ENCODE measurements at regions not wholly inside any gene's neighbourhood (a gene's known extent, or its start where the extent isn't known, plus 50 kb on each side); places are given as distances from the start of the nearest gene placed in this dataset.

DNA sequence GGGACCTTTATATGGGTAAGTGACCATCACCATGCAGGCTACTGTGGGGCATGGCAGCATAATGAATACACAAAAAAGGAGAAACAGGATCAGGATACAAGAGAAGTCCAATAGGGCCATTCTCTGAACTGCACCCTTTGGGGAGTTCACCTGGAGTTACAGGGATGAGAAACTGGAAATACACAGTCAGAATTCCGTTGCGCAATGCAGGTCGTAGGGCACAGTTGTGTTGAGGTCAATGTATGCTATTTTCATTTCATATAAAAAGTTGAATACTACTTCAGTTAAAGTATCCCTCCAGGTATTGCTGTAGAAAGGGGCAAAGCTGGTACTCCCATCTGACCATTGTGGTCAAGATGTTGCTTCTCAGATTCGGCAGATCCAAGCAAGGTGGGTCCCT lies 471.4 kb downstream of the DMRT2 start:
- DNase-seq (ENCODE audit: low read depth) = no peak
- TF ChIP-seq, protein P1, sequence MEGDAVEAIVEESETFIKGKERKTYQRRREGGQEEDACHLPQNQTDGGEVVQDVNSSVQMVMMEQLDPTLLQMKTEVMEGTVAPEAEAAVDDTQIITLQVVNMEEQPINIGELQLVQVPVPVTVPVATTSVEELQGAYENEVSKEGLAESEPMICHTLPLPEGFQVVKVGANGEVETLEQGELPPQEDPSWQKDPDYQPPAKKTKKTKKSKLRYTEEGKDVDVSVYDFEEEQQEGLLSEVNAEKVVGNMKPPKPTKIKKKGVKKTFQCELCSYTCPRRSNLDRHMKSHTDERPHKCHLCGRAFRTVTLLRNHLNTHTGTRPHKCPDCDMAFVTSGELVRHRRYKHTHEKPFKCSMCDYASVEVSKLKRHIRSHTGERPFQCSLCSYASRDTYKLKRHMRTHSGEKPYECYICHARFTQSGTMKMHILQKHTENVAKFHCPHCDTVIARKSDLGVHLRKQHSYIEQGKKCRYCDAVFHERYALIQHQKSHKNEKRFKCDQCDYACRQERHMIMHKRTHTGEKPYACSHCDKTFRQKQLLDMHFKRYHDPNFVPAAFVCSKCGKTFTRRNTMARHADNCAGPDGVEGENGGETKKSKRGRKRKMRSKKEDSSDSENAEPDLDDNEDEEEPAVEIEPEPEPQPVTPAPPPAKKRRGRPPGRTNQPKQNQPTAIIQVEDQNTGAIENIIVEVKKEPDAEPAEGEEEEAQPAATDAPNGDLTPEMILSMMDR (IDR thresholded peaks at IDR 0.05; ENCODE audit: low read length, missing control alignments) = no peak
- H3K4me3 ChIP-seq (replicated peaks; ENCODE audit: low read depth, low read length) = no peak overlapping the region

DNA sequence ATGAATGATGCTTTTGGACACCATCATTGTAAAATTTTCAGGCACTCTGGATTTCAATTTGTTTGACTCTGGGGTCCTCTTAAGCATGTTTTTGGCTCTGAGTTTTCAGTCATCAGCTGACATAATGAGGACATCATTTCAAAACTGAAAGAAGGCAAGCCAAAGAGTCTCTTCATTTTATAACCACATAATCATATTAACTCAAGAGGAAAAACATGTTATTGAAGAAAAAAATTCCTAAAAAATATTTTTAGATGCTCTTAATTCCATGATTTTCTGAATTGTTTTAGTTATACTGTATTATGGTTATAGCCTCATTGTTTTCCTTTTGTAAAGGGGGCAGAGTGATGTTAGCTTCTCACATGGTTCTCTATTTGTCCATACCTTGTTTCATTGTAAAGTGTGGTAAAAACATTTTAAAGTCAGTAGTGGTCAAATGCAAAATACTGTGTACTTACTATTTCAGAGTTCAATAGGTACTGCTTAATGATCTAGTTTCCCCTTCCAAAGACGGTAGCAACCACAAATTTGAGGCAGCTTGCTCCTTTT lies 472.1 kb downstream of the DMRT2 start:
- DNase-seq (ENCODE audit: low read depth) = no peak
- TF ChIP-seq, protein P1 (IDR thresholded peaks at IDR 0.05; ENCODE audit: low read length, missing control alignments) = no peak
- H3K4me3 ChIP-seq (replicated peaks; ENCODE audit: low read depth, low read length) = no peak overlapping the region

DNA sequence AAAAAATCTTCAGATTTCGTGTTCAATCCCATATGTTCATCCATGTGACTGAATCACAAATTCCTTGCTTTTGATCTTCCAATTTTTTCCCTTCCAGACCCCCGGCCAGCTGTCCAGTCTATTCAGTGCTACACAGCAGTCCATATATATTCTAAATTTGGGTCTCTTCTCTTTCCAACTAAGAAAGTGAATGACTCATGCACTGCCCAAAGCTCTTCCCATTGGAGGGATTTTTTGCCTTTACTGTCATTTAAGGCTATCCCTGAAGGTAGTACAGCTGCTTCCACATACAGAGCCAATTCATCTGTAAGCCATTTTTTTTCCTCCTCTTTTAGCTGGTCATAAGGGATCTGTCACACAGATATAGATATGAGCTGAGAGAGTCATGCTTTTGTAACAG lies 478.3 kb downstream of the DMRT2 start:
- DNase-seq (ENCODE audit: low read depth) = no peak
- TF ChIP-seq, protein P1 (IDR thresholded peaks at IDR 0.05; ENCODE audit: low read length, missing control alignments) = no peak
- no peak overlapping the region for H3K4me3 ChIP-seq (replicated peaks; ENCODE audit: low read depth, low read length)

DNA sequence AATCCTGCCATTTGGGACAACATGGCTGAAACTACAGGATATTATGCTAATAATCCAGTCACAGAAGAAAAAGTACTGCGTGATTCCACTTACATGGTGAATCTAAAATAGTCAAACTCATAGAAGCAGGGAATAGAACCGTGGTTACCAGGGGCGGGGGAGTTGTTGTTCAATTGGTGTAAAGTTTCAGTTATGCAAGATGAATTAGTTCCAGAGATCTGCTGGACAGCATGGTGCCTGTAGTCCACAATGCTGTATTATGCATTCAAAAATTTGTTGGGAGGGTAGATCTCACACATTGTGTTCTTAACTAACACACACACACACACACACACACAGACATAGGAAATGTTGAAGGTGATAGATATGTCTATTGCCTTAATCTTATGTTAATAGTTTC lies 480.5 kb downstream of the DMRT2 start:
- DNase-seq (ENCODE audit: low read depth) = no peak
- TF ChIP-seq, protein P1 (IDR thresholded peaks at IDR 0.05; ENCODE audit: low read length, missing control alignments) = no peak
- no peak overlapping the region for H3K4me3 ChIP-seq (replicated peaks; ENCODE audit: low read depth, low read length)

DNA sequence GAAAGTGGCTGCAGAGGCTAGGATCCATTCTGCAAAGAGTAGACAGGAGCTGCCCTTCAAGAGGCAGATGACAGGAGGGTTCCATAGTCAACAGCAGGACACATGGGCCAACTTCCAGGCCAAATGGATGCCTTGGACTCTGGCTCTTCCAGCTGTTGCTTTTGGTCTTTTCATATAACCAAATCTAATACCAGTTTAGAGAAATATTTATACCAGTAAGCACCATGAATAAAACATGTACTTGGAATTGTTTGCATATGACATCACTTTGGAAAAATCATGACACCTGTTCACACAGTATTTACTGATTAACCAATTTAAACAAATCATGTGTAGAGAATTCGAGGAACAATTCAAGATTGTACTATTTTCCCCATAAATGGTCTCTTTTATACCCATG lies 481.3 kb downstream of the DMRT2 start:
- TF ChIP-seq, protein P1 (IDR thresholded peaks at IDR 0.05; ENCODE audit: low read length, missing control alignments) = no peak
- no peak overlapping the region for H3K4me3 ChIP-seq (replicated peaks; ENCODE audit: low read depth, low read length)
- no peak for DNase-seq (ENCODE audit: low read depth)

DNA sequence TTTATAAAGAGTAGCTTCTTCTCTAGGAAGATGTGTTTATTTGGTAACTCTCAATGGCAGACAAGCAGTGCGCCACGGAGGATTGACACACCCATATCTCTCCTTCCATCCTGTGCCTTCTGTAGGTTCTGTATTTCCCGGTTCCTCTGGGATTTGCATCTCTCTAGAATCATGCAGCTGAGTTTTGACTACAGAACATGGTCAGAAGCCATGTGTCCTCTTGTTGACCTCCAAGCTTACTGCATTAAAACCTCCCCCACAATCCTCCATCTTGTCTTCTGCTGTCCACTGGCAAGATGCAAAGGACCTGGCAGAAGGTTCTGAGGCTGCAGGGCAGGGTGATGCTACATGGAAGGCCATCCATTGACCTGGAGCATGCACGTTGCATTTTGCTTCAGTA lies 482.0 kb downstream of the DMRT2 start:
- TF ChIP-seq, protein P1 (IDR thresholded peaks at IDR 0.05; ENCODE audit: low read length, missing control alignments) = no peak
- H3K4me3 ChIP-seq (replicated peaks; ENCODE audit: low read depth, low read length) = no peak overlapping the region
- DNase-seq (ENCODE audit: low read depth) = no peak

DNA sequence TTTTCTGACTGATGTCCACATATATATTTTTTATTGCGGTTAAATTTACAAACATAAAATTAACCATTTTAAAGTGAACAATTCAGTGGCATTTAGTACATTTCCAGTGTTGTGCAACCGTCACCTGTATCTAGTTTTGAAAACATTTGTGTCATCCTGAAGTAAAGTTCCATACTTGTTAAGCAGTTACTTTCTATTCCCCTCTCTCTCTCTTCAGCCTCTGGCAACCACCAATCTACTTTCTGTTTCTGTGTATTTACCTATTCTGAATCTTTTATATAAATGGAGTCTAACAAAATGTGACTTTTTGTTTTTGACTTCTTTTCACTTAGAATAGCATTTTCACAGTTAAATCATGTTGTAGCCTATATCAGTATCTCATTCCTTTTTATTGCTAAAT lies 480.1 kb upstream of the SMARCA2 start:
- DNase-seq (ENCODE audit: low read depth) = no peak
- H3K4me3 ChIP-seq (replicated peaks; ENCODE audit: low read depth, low read length) = no peak overlapping the region
- TF ChIP-seq, protein P1 (IDR thresholded peaks at IDR 0.05; ENCODE audit: low read length, missing control alignments) = no peak

Data from fibroblast of pulmonary artery (primary cell).